ENCODE measurements at regions not wholly inside any gene's neighbourhood (a gene's known extent, or its start where the extent isn't known, plus 50 kb on each side); places are given as distances from the start of the nearest gene placed in this dataset.

- H3K4me2 ChIP-seq (ENCODE audit: control insufficient read depth, insufficient read depth) = no peak overlapping the region
- H3K27me3 ChIP-seq (replicated peaks in 1 of 2; ENCODE audit: control insufficient read depth in 2 of 2, insufficient read depth in 2 of 2, low read length in 1 of 2) = no peaks in the 10 kb centered on the region
- H3K4me3 ChIP-seq = no peak overlapping the region
- in situ Hi-C loops (cut with MboI) = no loop called here
- no peak overlapping the region for H2AFZ ChIP-seq (ENCODE audit: control insufficient read depth, low read depth, low read length)
- no TSS peak for BruUV-seq (replicated peaks)
- H3K9me3 ChIP-seq (replicated peaks; ENCODE audit: control insufficient read depth, insufficient read depth, low read length) = no peaks in the 10 kb centered on the region
- no peak for FAIRE-seq
- H3K9ac ChIP-seq (ENCODE audit: control insufficient read depth, insufficient read depth, low read length) = no peak overlapping the region
- no peaks in the 10 kb centered on the region for H3K79me2 ChIP-seq (ENCODE audit: control insufficient read depth, insufficient read depth, low read length)
- H4K20me1 ChIP-seq (ENCODE audit: control insufficient read depth, insufficient read depth) = no peaks in the 10 kb centered on the region
- CTCF ChIA-PET = no interaction called here
- no peak overlapping the region for H3K27ac ChIP-seq (ENCODE audit: control insufficient read depth, insufficient read depth)
- SMC1A ChIA-PET (ENCODE audit: uncharacterized antibody, unreplicated experiment) = no interaction called here
- RAD21 ChIA-PET (ENCODE audit: unreplicated experiment) = no interaction called here
- intact Hi-C loops (cut with micrococcal nuclease; ENCODE audit: unreplicated experiment) = no loop called here
- WGBS (ENCODE audit: insufficient coverage, insufficient replicate concordance, low lambda C conversion rate, missing lambda C conversion rate) = 47% methylated on average over 4 of the region's 4 CpGs
- no peaks in the 10 kb centered on the region for H3K36me3 ChIP-seq (ENCODE audit: control insufficient read depth in 2 of 2, insufficient read depth in 2 of 2, low read length in 1 of 2)
- no peaks in the 10 kb centered on the region for H3K4me1 ChIP-seq (ENCODE audit: control insufficient read depth, insufficient read depth, low read length)
- POLR2A ChIA-PET = no interaction called here
- peak; percentile 27; the same call in 1 of the 3 replicates for ATAC-seq
- no peak for DNase-seq (ENCODE audit: low read depth, low spot score)
- TF ChIP-seq E4F1 (IDR thresholded peaks at IDR 0.05; ENCODE audit: borderline replicate concordance, partially characterized antibody) = no peak
- TF ChIP-seq IRF4 (IDR thresholded peaks at IDR 0.05; ENCODE audit: low read depth, low read length) = no peak
- no peak for TF ChIP-seq JUND (IDR thresholded peaks at IDR 0.05; ENCODE audit: low read depth, low read length)
- no peak for TF ChIP-seq PAX8 (IDR thresholded peaks at IDR 0.05)
- TF ChIP-seq EED (IDR thresholded peaks at IDR 0.05; ENCODE audit: low read depth) = no peak
- no peak for TF ChIP-seq ZNF217 (IDR thresholded peaks at IDR 0.05)
- no peak for TF ChIP-seq ZBTB40 (IDR thresholded peaks at IDR 0.05; ENCODE audit: borderline replicate concordance)
- no peak for TF ChIP-seq ZSCAN29 (IDR thresholded peaks at IDR 0.05)
- TF ChIP-seq CEBPZ (IDR thresholded peaks at IDR 0.05; ENCODE audit: low read depth, low read length) = no peak
- TF ChIP-seq RCOR1 (conservative IDR thresholded peaks at IDR 0.05; ENCODE audit: low read depth, low read length) = no peak
- no peak for TF ChIP-seq NBN (IDR thresholded peaks at IDR 0.05)
- no peak for TF ChIP-seq HDAC6 (IDR thresholded peaks at IDR 0.05; ENCODE audit: unreplicated experiment)
- TF ChIP-seq BCL11A (IDR thresholded peaks at IDR 0.05; ENCODE audit: low read depth, low read length) = no peak
These were observed 844.3 kb downstream of the KCNT2 start for GRCh38 chr1:195763907-195764374.
